ENCODE measurements at regions not wholly inside any gene's neighbourhood (a gene's known extent, or its start where the extent isn't known, plus 50 kb on each side); places are given as distances from the start of the nearest gene placed in this dataset.
"Not testable (repeated sequence)": the region's sequence is repeated elsewhere in the genome, so short reads cannot be mapped to it uniquely, and the experiment has no call there.

DNA sequence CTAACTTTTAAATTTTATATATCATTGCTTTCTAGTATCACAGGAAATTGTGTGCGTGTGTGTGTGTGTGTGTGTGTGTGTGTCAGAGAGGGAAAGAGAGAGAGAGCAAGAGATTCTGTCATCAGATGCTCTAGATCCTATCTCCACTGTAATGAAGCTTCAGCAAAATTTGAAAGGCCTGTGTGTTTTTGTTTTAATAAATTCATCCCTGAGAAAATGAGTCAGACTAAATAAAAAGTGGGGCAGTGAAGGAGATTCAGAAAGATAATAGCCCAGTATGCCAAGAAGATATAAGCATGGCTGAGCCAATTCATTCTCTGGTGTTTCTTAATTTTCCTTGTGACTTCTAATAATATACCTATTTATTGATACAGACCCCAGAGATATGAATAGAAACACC lies 184.2 kb upstream of the TMEM196 start:
- Histone ChIP-seq H3K27ac (ENCODE audit: low read depth, low read length, poor library complexity, severe bottlenecking) (no peak overlapping the region), H3K4me2 (ENCODE audit: low read length) (no peak overlapping the region), H3K9me3 (ENCODE audit: low read length) (peaks cover 3% of the 10 kb centered on the region; the same call in 1 of the 2 replicates)

GRCh38 chr7:19954166-19954565 lies 180.7 kb upstream of the TMEM196 start:
- not testable (repeated sequence) for H3K36me3 ChIP-seq (ENCODE audit: insufficient read depth, low read length); H3F3A ChIP-seq (ENCODE audit: insufficient read depth, low read length); H3K27me3 ChIP-seq (ENCODE audit: insufficient read depth, low read length); H3K4me3 ChIP-seq (ENCODE audit: low read depth, low read length, poor library complexity, severe bottlenecking); H3K27ac ChIP-seq (ENCODE audit: low read depth, low read length, poor library complexity, severe bottlenecking); H3K9me3 ChIP-seq (ENCODE audit: low read length); H4K20me1 ChIP-seq (ENCODE audit: insufficient read depth, low read length); H3K79me2 ChIP-seq (ENCODE audit: insufficient read depth, low read length); H3K9me2 ChIP-seq (ENCODE audit: low read depth, low read length); H3K4me1 ChIP-seq (ENCODE audit: insufficient read depth, low read length, severe bottlenecking); H3K9ac ChIP-seq (ENCODE audit: low read length); H3K4me2 ChIP-seq (ENCODE audit: low read length); H2AFZ ChIP-seq (ENCODE audit: low read length)

More for the DNA sequence above, 184.2 kb upstream of the TMEM196 start:
- no peaks in the 10 kb centered on the region for H3K36me3 ChIP-seq (ENCODE audit: insufficient read depth, low read length)
- H3K4me3 ChIP-seq (ENCODE audit: low read depth, low read length, poor library complexity, severe bottlenecking): no peak overlapping the region
- no peaks in the 10 kb centered on the region for H3K4me1 ChIP-seq (ENCODE audit: insufficient read depth, low read length, severe bottlenecking)
- H3K27me3 ChIP-seq (ENCODE audit: insufficient read depth, low read length): no peaks in the 10 kb centered on the region
- no peak overlapping the region for H3K9ac ChIP-seq (ENCODE audit: low read length)
- no peaks in the 10 kb centered on the region for H3F3A ChIP-seq (ENCODE audit: insufficient read depth, low read length)
- H3K79me2 ChIP-seq (ENCODE audit: insufficient read depth, low read length): no peaks in the 10 kb centered on the region
- TF ChIP-seq CTCF (IDR thresholded peaks at IDR 0.05; ENCODE audit: low read length) (no peak), EZH2 (IDR thresholded peaks at IDR 0.05; ENCODE audit: borderline replicate concordance, low read length) (no peak)
- no peak overlapping the region for H2AFZ ChIP-seq (ENCODE audit: low read length)
- H4K20me1 ChIP-seq (ENCODE audit: insufficient read depth, low read length): no peaks in the 10 kb centered on the region
- no peaks in the 10 kb centered on the region for H3K9me2 ChIP-seq (ENCODE audit: low read depth, low read length)

DNA sequence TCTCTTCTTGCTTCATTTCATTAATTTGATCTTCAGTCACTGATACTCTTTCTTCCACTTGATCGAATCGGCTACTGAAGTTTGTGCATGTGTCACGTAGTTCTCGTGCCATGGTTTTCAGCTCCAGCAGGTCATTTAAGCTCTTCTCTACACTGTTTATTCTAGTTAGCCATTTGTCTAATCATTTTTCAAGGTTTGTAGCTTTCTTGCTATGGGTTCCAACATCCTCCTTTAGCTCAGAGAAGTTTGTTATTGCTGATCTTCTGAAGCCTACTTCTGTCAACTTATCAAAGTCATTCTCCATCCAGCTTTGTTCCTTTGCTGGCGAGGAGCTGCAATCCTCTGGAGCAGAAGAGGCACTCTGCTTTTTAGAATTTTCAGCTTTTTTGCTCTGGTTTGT lies 180.0 kb upstream of the TMEM196 start:
- not testable (repeated sequence) for H3K4me1 ChIP-seq (ENCODE audit: insufficient read depth, low read length, severe bottlenecking); H3K27me3 ChIP-seq (ENCODE audit: insufficient read depth, low read length); H3K27ac ChIP-seq (ENCODE audit: low read depth, low read length, poor library complexity, severe bottlenecking); H4K20me1 ChIP-seq (ENCODE audit: insufficient read depth, low read length); H3K9me2 ChIP-seq (ENCODE audit: low read depth, low read length); H3K9ac ChIP-seq (ENCODE audit: low read length); H3K79me2 ChIP-seq (ENCODE audit: insufficient read depth, low read length); H2AFZ ChIP-seq (ENCODE audit: low read length); H3F3A ChIP-seq (ENCODE audit: insufficient read depth, low read length); H3K4me2 ChIP-seq (ENCODE audit: low read length); H3K4me3 ChIP-seq (ENCODE audit: low read depth, low read length, poor library complexity, severe bottlenecking); H3K36me3 ChIP-seq (ENCODE audit: insufficient read depth, low read length); H3K9me3 ChIP-seq (ENCODE audit: low read length)

GRCh38 chr7:19948160-19948559 lies 174.7 kb upstream of the TMEM196 start:
- Histone ChIP-seq H3F3A (ENCODE audit: insufficient read depth, low read length) (no peaks in the 10 kb centered on the region), H3K27ac (ENCODE audit: low read depth, low read length, poor library complexity, severe bottlenecking) (no peak overlapping the region), H3K27me3 (ENCODE audit: insufficient read depth, low read length) (no peaks in the 10 kb centered on the region), H3K79me2 (ENCODE audit: insufficient read depth, low read length) (no peaks in the 10 kb centered on the region), H3K4me1 (ENCODE audit: insufficient read depth, low read length, severe bottlenecking) (no peaks in the 10 kb centered on the region), H4K20me1 (ENCODE audit: insufficient read depth, low read length) (no peaks in the 10 kb centered on the region), H3K4me2 (ENCODE audit: low read length) (no peak overlapping the region), H2AFZ (ENCODE audit: low read length) (no peak overlapping the region), H3K9ac (ENCODE audit: low read length) (no peak overlapping the region), H3K4me3 (ENCODE audit: low read depth, low read length, poor library complexity, severe bottlenecking) (no peak overlapping the region), H3K9me3 (ENCODE audit: low read length) (no peaks in the 10 kb centered on the region), H3K9me2 (ENCODE audit: low read depth, low read length) (no peaks in the 10 kb centered on the region), H3K36me3 (ENCODE audit: insufficient read depth, low read length) (no peaks in the 10 kb centered on the region)
- TF ChIP-seq CTCF (IDR thresholded peaks at IDR 0.05; ENCODE audit: low read length): no peak
- no peak for TF ChIP-seq EZH2 (IDR thresholded peaks at IDR 0.05; ENCODE audit: borderline replicate concordance, low read length)
